GM12878 (cell line): ENCODE measurements at regions not wholly inside any gene's neighbourhood (a gene's known extent, or its start where the extent isn't known, plus 50 kb on each side); places are given as distances from the start of the nearest gene placed in this dataset.

Experiments used
- BMI1 ChIP-seq: fragments of 450-650 bp; IDR thresholded peaks from 2 replicates; pipeline ENCODE4 v1.6.1; 2016; ENCODE audit warnings: mild to moderate bottlenecking, moderate library complexity, borderline replicate concordance
- CHD1 ChIP-seq: IDR thresholded peaks from 2 replicates; pipeline ENCODE4 v1.6.1; 2012; ENCODE audit warnings: low read depth, low read length, improper control_type of control experiment
- DPF2 ChIP-seq: fragments of 450-650 bp; IDR thresholded peaks from 2 replicates; pipeline ENCODE4 v1.6.1; 2017; ENCODE audit warnings: mild to moderate bottlenecking
- E4F1 ChIP-seq: fragments of 450-650 bp; IDR thresholded peaks from 2 replicates; pipeline ENCODE4 v1.6.1; 2018; ENCODE audit warnings: borderline replicate concordance, mild to moderate bottlenecking; ENCODE audit not compliant: partially characterized antibody
- HDAC2 ChIP-seq: fragments of 200-600 bp; sonication (generic); IDR thresholded peaks from 2 replicates; pipeline ENCODE4 v1.6.1; 2017
- JUND ChIP-seq: IDR thresholded peaks from 2 replicates; pipeline ENCODE4 v1.6.1; 2012; ENCODE audit warnings: low read depth, mild to moderate bottlenecking, low read length, improper control_type of control experiment, moderate library complexity
- MEF2B ChIP-seq: fragments of 450-650 bp; IDR thresholded peaks from 2 replicates; pipeline ENCODE4 v1.6.1; 2018; ENCODE audit warnings: mild to moderate bottlenecking, moderate library complexity; ENCODE audit not compliant: partially characterized antibody, poor library complexity, severe bottlenecking
- PBX3 ChIP-seq: IDR thresholded peaks from 2 replicates; pipeline ENCODE4 v1.6.1; 2011; ENCODE audit warnings: mild to moderate bottlenecking, low read depth, low read length, moderate library complexity; ENCODE audit not compliant: insufficient replicate concordance
- PRDM15 ChIP-seq: fragments of 450-650 bp; formaldehyde crosslinking; IDR thresholded peaks from 2 replicates; pipeline ENCODE4 v1.4.0; 2020; ENCODE audit warnings: mild to moderate bottlenecking, moderate library complexity
- SIN3A ChIP-seq: IDR thresholded peaks from 2 replicates; pipeline ENCODE4 v1.6.1; 2012; ENCODE audit warnings: low read depth, low read length, improper control_type of control experiment
- TCF3 ChIP-seq: IDR thresholded peaks from 2 replicates; pipeline ENCODE4 v1.6.1; 2012; ENCODE audit warnings: low read depth, mild to moderate bottlenecking, low read length, borderline replicate concordance; ENCODE audit not compliant: insufficient read depth

- no peak for TF ChIP-seq BMI1
- TF ChIP-seq E4F1: no peak
- no peak for TF ChIP-seq PRDM15 (CRISPR knock-in tag)
- no peak for TF ChIP-seq PBX3
- no peak for TF ChIP-seq JUND
- TF ChIP-seq SIN3A: no peak
- TF ChIP-seq MEF2B: no peak
- no peak for TF ChIP-seq DPF2
- TF ChIP-seq CHD1: no peak
- no peak for TF ChIP-seq TCF3
- TF ChIP-seq HDAC2: no peak
Observed at GRCh38 chr6:2414885-2415547, 169.6 kb upstream of the GMDS start (continued).
